ENCODE measurements at regions not wholly inside any gene's neighbourhood (a gene's known extent, or its start where the extent isn't known, plus 50 kb on each side); places are given as distances from the start of the nearest gene placed in this dataset.

- no peak for TF ChIP-seq CTCF (IDR thresholded peaks at IDR 0.05)
- TF ChIP-seq NFYB (CRISPR knock-in tag; conservative IDR thresholded peaks at IDR 0.05; ENCODE audit: low read depth): no peak
- no peak for TF ChIP-seq ZNF317 (CRISPR knock-in tag; IDR thresholded peaks at IDR 0.05; ENCODE audit: borderline replicate concordance, low read depth)
- no peak for TF ChIP-seq RORB (CRISPR knock-in tag; IDR thresholded peaks at IDR 0.05)
- TF ChIP-seq PRRX2 (CRISPR knock-in tag; IDR thresholded peaks at IDR 0.05): no peak
- no peak for TF ChIP-seq CREB1 (CRISPR knock-in tag; IDR thresholded peaks at IDR 0.05)
- TF ChIP-seq FOXJ3 (CRISPR knock-in tag; IDR thresholded peaks at IDR 0.05; ENCODE audit: borderline replicate concordance): no peak
- no peak for TF ChIP-seq IRF2 (CRISPR knock-in tag; IDR thresholded peaks at IDR 0.05; ENCODE audit: borderline replicate concordance, low read depth)
- TF ChIP-seq SMAD4 (CRISPR knock-in tag; IDR thresholded peaks at IDR 0.05): no peak
- TF ChIP-seq, protein P1, sequence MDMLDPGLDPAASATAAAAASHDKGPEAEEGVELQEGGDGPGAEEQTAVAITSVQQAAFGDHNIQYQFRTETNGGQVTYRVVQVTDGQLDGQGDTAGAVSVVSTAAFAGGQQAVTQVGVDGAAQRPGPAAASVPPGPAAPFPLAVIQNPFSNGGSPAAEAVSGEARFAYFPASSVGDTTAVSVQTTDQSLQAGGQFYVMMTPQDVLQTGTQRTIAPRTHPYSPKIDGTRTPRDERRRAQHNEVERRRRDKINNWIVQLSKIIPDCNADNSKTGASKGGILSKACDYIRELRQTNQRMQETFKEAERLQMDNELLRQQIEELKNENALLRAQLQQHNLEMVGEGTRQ (CRISPR knock-in tag; IDR thresholded peaks at IDR 0.05): no peak
- TF ChIP-seq TCF7 (CRISPR knock-in tag; IDR thresholded peaks at IDR 0.05; ENCODE audit: low read depth): no peak
- TF ChIP-seq NR3C1 (CRISPR knock-in tag; conservative IDR thresholded peaks at IDR 0.05; ENCODE audit: low read depth): no peak
- TF ChIP-seq, protein P2, sequence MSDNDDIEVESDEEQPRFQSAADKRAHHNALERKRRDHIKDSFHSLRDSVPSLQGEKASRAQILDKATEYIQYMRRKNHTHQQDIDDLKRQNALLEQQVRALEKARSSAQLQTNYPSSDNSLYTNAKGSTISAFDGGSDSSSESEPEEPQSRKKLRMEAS (CRISPR knock-in tag; IDR thresholded peaks at IDR 0.05): no peak
- TF ChIP-seq KAT7 (CRISPR knock-in tag; IDR thresholded peaks at IDR 0.05; ENCODE audit: borderline replicate concordance): no peak
Measured at GRCh38 chr12:97299847-97300246, 162.8 kb upstream of the RMST start.

All from WTC11 (cell line).